Left forelimb (tissue), 1 donor: ENCODE measurements at regions not wholly inside any gene's neighbourhood (a gene's known extent, or its start where the extent isn't known, plus 50 kb on each side); places are given as distances from the start of the nearest gene placed in this dataset.
"Not testable (repeated sequence)": the region's sequence is repeated elsewhere in the genome, so short reads cannot be mapped to it uniquely, and the experiment has no call there.

ENCODE experiments used
- DNase-seq: peaks from one replicate; pipeline ENCODE4 v3.0.0-alpha.2; 2018; ENCODE audit warnings: low spot score

- no peak for DNase-seq
Observed at GRCh38 chr12:127106041-127106440, 1160.9 kb upstream of the TMEM132C start.

GRCh38 chr12:127106697-127107096 lies 1160.3 kb upstream of the TMEM132C start:
- no peak for DNase-seq

GRCh38 chr12:127107744-127108143 lies 1159.2 kb upstream of the TMEM132C start:
- no peak for DNase-seq

GRCh38 chr12:127108360-127109215 lies 1158.4 kb upstream of the TMEM132C start:
- DNase-seq, result no peak

GRCh38 chr12:127113945-127114344 lies 1153.0 kb upstream of the TMEM132C start:
- DNase-seq, result no peak

- no peak for DNase-seq
Observed at GRCh38 chr12:127115468-127116035, 1151.4 kb upstream of the TMEM132C start.

GRCh38 chr12:127118251-127118650 lies 1148.7 kb upstream of the TMEM132C start:
- no peak for DNase-seq

GRCh38 chr12:127119600-127120140 lies 1147.3 kb upstream of the TMEM132C start:
- DNase-seq, result no peak

- DNase-seq, result no peak
Observed at GRCh38 chr12:127120851-127121250, 1146.1 kb upstream of the TMEM132C start.

GRCh38 chr12:127121494-127122084 lies 1145.4 kb upstream of the TMEM132C start:
- no peak for DNase-seq

GRCh38 chr12:127125607-127126259 lies 1141.2 kb upstream of the TMEM132C start:
- DNase-seq, result no peak

- no peak for DNase-seq
Observed at GRCh38 chr12:127126260-127126628, 1140.7 kb upstream of the TMEM132C start.

GRCh38 chr12:127127897-127128296 lies 1139.1 kb upstream of the TMEM132C start:
- no peak for DNase-seq

- no peak for DNase-seq
Observed at GRCh38 chr12:127130506-127131124, 1136.4 kb upstream of the TMEM132C start.

GRCh38 chr12:127133675-127134335 lies 1133.2 kb upstream of the TMEM132C start:
- no peak for DNase-seq

- DNase-seq, result not testable (repeated sequence)
Observed at GRCh38 chr12:127140864-127141484, 1126.0 kb upstream of the TMEM132C start.

- no peak for DNase-seq
Observed at GRCh38 chr12:127143020-127143419, 1124.0 kb upstream of the TMEM132C start.

- no peak for DNase-seq
Observed at GRCh38 chr12:127144770-127145169, 1122.2 kb upstream of the TMEM132C start.

GRCh38 chr12:127145241-127145928 lies 1121.6 kb upstream of the TMEM132C start:
- DNase-seq, result no peak
